ENCODE measurements at regions not wholly inside any gene's neighbourhood (a gene's known extent, or its start where the extent isn't known, plus 50 kb on each side); places are given as distances from the start of the nearest gene placed in this dataset.

DNA sequence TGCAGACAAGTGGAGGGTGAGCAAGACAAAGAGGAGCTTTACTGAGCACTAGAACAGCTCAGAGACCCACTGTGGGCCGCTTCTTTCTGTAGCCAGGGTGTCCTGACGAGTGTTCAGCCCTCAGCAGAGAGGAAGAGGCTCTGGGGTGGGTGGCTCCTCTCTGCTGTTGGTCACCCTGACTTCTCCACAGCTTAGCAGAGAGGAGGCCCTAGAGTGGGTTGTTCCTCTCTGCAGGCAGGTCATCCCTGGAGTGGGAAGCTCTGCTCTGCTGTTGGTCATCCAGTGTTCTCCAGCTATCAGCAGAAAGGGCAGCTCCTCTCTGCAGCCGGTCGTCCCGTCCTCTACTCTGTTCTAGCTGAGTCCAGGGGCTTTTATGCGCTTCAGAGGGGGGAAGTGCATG is 286.5 kb downstream of the ICOS start:
- H3K36me3 ChIP-seq (replicated peaks in 1 of 2): no peaks in the 10 kb centered on the region
- peaks cover 5% of the 10 kb centered on the region for H3K27me3 ChIP-seq
- TF ChIP-seq CTCF (IDR thresholded peaks at IDR 0.05) (no peak), POLR2A (IDR thresholded peaks at IDR 0.05) (no peak)
- H3K9me3 ChIP-seq (replicated peaks in 1 of 3): no peaks in the 10 kb centered on the region
- H3K27ac ChIP-seq: no peak overlapping the region
- no peak overlapping the region for H3K4me3 ChIP-seq
- 88 to 94% (median 89%) methylated on average over 6 of the region's 6 CpGs; no CpG with 5 or more reads in 1 of the 4 donors for WGBS, 4 donors
- no peak for DNase-seq
- H3K4me1 ChIP-seq (replicated peaks in 1 of 2): no peaks in the 10 kb centered on the region
- intact Hi-C loops (cut with DNase I): no loop called here

GRCh38 chr2:204223544-204223943 is 287.0 kb downstream of the ICOS start:
- no peak for DNase-seq
- TF ChIP-seq CTCF (IDR thresholded peaks at IDR 0.05) (no peak), POLR2A (IDR thresholded peaks at IDR 0.05) (no peak)
- no peaks in the 10 kb centered on the region for H3K4me1 ChIP-seq (replicated peaks in 1 of 2)
- intact Hi-C loops (cut with DNase I): no loop called here
- no peak overlapping the region for H3K27ac ChIP-seq
- no peak overlapping the region for H3K4me3 ChIP-seq
- peaks cover 5% of the 10 kb centered on the region for H3K27me3 ChIP-seq
- H3K9me3 ChIP-seq (replicated peaks in 1 of 3): no peaks in the 10 kb centered on the region
- 87 to 91% (median 89%) methylated on average over 6 to 9 of the region's 9 CpGs; no CpG with 5 or more reads in 1 of the 4 donors for WGBS, 4 donors
- no peaks in the 10 kb centered on the region for H3K36me3 ChIP-seq (replicated peaks in 1 of 2)

GRCh38 chr2:204225671-204226073 is 289.1 kb downstream of the ICOS start:
- 74 to 84% (median 81%) methylated on average over 2 of the region's 2 CpGs for WGBS, 4 donors
- Histone ChIP-seq H3K9me3 (replicated peaks in 1 of 3) (no peaks in the 10 kb centered on the region), H3K36me3 (replicated peaks in 1 of 2) (no peaks in the 10 kb centered on the region), H3K27me3 (peaks cover 5% of the 10 kb centered on the region), H3K27ac (no peak overlapping the region), H3K4me3 (no peak overlapping the region), H3K4me1 (replicated peaks in 1 of 2) (no peaks in the 10 kb centered on the region)
- TF ChIP-seq CTCF (IDR thresholded peaks at IDR 0.05): no peak
- TF ChIP-seq POLR2A (IDR thresholded peaks at IDR 0.05): no peak
- intact Hi-C loops (cut with DNase I): no loop called here
- no peak for DNase-seq

DNA sequence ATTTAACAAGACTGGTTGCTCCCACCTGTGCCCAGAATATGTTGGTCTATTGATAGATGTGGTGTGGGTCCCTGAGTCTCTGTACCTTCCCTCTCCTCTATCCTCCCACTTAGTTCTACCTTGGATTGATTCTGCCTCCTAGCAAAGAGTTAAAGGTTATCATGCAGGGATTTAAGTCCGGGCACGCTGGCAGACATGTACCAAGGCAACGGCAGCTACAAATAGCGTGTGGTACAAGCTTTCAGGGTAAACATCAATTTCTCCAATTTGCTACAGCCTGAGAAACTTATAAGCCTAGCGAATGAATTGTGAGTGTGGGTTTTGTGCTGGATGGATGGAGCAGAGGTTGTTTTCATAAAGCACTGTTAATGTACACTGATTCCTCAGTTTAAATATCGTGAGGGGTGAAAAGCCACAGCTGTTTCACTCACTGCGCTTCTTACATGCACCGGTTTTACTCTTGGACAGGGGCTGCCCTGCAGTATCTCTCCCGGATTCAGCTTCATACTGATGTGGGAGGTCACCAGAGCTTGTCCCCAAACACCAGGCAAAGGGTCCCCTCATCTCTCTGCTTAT is 289.8 kb downstream of the ICOS start:
- Histone ChIP-seq H3K27ac (no peak overlapping the region), H3K4me1 (replicated peaks in 1 of 2) (no peaks in the 10 kb centered on the region), H3K27me3 (peaks cover 5% of the 10 kb centered on the region), H3K9me3 (replicated peaks in 1 of 3) (no peaks in the 10 kb centered on the region), H3K36me3 (replicated peaks in 1 of 2) (no peaks in the 10 kb centered on the region), H3K4me3 (no peak overlapping the region)
- WGBS, 4 donors: 56 to 64% (median 58%) methylated on average over 9 of the region's 9 CpGs
- intact Hi-C loops (cut with DNase I): no loop called here
- DNase-seq: no peak
- no peak for TF ChIP-seq CTCF (IDR thresholded peaks at IDR 0.05)
- no peak for TF ChIP-seq POLR2A (IDR thresholded peaks at IDR 0.05)
